PC-3 (cell line): ENCODE measurements at regions not wholly inside any gene's neighbourhood (a gene's known extent, or its start where the extent isn't known, plus 50 kb on each side); places are given as distances from the start of the nearest gene placed in this dataset.

Experiments used
- CTCF ChIP-seq: fragments of 300-600 bp; sonication (generic); conservative IDR thresholded peaks from 2 replicates; pipeline ENCODE4 v1.5.1; 2017; ENCODE audit warnings: antibody characterized with exemption, low read depth, mild to moderate bottlenecking, low read length
- EZH2 ChIP-seq: fragments of 300-600 bp; sonication (generic); IDR thresholded peaks from one replicate; pipeline ENCODE4 v1.6.1; 2017; ENCODE audit warnings: antibody characterized with exemption, mild to moderate bottlenecking, low read length; ENCODE audit not compliant: unreplicated experiment
- EZH2phosphoT487 ChIP-seq: fragments of 300-600 bp; sonication (generic); IDR thresholded peaks from 2 replicates; pipeline ENCODE4 v1.6.1; 2018; ENCODE audit warnings: mild to moderate bottlenecking, antibody characterized with exemption, low read length, borderline replicate concordance

GRCh38 chr22:27207266-27207665 is 549.9 kb downstream of the MIAT start:
- TF ChIP-seq CTCF (no peak), EZH2 (no peak), EZH2phosphoT487 (no peak)
